NCI-H345 treated with DMSO at 0.1 percent for 48 hours (cell line): ENCODE measurements at regions not wholly inside any gene's neighbourhood (a gene's known extent, or its start where the extent isn't known, plus 50 kb on each side); places are given as distances from the start of the nearest gene placed in this dataset.

Source experiments
- DNase-seq: peaks from one replicate; lab custom pipeline; 2025; ENCODE audit not compliant: unreplicated experiment; lab: John Stamatoyannopoulos, UW

DNA sequence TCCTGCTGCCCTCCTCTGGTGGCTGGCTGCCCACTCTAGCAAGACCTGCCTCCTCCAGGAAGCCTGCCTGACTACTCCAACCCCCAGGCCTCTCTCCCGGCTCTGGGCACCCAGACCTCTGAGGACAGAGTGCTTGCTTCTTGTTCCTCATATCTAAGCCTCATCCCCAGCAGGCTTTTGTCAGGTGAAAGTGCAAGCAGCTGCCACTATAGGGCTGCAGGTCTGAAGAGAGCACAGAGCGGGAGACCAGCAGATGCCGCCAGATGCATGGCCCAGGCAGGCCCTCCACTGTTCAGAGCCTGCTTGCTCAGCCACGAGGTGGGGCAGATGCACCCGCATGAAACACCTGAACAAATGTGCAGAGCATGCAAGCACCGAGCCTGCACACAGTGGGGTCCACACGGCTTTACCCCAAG lies 73.0 kb downstream of the SERPINA3 start:
- no peak for DNase-seq

DNA sequence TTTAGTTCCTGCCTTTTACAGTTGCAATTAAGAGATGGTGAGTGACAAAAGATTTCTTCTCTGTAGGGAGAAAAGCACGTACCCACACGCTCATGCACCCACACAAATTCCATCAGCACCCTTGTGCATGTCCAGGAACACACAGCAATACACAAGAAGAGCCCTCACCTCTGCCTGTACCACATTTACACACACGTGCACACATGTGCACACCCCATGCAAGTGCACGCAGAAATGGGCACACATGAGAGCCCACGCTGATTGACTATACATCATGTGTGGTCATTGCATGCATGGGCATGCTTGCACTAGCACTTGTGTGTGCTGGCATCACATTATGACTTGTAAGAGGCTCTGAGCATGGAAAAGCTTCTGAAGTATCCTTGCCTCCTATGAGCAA lies 70.5 kb downstream of the SERPINA3 start:
- no peak for DNase-seq

DNA sequence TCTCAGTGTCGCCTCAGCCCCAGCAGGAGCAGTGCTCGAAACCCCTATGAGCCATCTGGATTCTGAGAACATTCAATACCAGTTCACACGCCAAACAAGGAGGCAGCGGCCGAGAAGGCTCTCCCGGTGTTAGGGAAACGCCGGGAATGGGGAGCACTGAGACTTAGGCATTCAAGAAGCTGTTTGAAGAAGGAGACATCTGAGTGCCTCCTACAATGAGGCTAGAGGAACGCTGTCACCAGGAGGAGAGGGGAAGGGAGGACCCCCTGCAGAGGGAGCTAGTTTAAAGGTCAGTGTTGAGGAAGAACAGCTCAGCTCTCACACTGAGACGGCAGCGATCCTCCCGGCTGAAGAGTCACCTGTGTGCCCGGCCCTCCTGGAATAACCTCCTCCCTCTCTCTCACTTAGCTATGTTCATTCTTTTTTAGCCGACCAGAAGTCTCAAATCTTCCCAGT lies 69.9 kb downstream of the SERPINA3 start:
- no peak for DNase-seq

DNA sequence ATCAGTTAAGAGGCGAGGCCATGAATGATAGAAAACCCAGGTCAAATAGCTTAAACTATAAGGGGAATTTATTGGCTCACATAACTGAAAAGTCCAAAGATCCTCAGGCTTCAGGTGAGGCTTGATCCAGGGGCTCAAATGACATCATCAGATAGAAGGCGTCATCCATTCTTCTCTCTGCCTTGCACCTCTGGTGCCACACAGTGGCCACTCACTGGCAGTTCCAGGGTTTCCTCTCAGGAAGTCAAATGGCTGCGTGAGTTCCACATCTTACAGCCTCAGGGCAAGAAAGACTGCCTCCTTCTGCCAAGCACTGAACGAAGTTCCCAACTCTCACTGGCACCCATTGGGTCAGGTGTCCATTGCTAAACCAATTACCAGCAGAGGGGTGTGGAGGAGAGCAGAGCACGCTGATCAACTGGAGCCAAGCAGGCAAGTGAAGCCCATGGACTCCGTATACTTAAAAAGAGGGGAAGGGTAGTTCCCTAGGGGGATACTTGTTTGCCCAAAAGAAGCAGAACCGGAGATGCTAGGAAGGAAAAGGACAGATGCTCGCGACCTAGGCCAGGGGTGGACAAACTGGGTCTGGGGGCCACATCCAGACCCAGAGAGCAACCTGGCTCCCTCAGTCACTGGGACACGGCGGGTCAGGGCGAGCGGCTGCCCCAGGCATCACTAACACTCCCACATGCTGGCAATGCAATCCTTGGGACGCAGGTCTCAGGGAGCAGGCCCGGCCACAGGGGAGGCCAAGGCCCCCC lies 69.3 kb downstream of the SERPINA3 start:
- no peak for DNase-seq

DNA sequence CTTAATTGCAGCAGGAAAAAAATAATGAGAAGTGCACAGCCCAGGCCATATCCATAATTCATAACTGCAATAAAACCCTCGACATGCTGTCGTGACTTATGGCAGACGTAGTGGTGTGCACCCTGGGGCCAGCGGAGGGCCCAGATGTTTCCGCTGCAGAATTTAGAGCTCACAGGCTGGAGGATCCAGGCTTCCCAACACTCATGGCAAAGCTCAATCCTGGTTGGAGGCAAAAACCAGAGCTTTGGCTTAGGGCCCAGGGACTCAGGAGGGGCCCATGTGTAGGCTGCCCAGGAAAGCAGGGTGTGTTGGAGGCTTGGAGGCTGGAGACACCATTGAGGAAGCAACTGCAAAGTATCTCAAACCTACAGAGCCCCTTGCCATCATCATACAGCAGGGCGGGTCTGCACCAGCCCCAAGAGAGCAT lies 68.7 kb downstream of the SERPINA3 start:
- DNase-seq, result no peak

DNA sequence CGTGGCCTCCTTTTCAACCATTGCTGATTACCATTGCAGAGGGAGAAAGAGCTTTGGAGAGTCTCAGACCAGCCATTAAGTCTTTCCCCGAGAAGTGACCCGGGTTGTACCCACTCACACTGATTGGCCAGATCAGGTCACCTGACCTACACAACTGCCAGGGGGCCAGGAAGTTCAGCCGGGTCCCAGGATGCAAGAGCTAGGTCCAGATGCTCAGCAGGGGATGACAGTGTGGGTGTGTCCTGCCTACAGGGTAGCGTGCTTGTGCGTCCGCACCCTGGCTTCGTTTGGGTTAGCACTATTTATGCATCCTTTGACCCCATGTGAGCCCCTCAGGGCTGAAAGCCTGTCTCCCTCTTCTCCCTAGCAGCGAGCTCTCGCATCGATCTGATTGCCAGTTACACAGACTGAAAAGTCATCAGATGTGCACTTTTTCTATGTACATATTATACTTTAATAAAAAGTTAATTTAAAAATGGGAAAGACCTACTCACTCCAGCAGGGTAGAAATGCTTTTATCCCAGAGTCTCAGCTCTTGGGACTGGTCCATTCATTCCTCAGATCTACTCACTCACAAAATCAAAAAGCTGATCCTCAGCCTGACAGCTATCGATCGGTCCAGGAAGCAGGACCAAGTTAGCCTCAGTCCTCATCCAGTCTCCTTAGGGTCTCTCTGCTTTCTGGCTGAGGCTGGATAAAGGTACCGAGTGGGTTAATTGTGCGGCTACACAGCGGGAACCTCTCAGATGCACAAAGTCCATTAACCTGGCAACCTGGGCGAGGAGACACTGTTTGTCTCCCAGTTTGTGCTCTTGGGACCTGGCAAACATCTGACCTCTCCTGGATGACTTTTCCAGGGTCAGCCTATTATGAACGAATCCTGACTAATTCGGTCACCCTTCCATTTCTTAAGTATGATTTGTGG lies 68.0 kb downstream of the SERPINA3 start:
- DNase-seq, result no peak

DNA sequence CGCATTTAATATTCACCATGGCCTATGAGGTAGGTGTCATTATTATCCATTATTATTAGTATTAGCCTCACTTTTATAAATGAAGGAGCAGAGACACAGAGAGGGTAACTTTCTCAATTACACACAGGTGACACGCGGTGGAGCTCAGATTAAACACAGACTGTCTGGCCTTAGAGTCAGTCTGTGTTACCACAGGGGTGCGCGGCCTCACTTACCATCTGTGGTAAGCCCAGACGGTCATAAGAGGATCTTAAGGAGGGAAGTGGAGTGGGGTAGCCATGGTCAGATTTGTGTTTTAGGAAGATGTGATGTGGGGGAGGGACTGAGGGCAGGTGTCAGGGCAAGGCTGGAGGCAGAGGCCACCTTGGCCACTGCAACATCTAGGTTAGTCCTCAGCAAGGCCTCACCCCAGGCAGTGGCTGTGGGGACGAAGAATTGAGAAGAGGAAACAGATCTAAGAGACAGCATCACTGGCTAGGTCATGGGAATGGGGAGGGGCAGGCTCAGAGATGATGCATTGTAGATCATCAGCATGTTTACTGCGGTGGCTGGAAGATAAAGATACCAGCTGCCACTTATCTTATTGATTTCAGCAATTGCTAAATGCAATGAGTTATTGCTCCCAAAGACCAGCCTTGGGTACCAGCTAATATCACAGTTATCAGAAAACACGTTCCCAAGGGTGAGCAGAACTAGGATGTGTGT lies 67.1 kb downstream of the SERPINA3 start:
- no peak for DNase-seq

DNA sequence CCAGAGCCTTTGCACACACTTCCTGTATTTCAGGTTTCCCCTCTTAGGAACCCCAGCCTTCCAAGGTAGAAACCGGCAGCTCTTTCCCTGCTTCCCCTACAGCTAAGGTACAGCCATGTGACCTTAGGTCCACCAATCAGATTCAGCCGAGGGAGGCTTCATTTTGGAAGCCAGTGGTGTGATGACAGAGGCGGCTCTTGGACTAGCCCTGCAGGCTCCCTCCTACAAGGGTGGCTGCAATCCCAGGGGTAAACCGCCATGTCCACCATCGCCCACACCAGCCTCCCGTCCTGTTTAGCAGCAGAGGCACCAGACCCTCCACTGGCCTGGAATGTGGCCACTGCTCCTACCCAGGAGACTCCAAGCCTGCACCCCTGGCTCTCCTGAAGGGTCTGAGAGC lies 65.6 kb downstream of the SERPINA3 start:
- no peak for DNase-seq

DNA sequence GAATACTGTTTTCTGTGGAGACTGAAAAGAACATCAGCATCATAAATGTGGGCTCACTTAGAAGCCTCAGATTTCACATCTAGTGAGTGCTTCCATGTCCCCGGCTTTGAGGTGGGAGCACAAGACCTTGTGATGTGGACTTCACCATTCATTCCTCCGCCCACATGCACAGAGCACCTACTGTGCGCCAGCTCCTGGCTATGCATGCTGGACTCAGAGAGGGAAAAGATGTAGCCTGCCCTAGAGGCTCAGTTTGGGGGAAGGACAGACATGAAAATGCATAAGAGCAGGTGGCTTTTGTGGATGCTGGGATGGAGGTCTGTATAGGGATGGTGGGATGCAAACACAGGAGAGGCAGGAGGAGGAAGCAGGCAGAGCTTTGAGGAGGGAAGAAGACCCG lies 65.0 kb downstream of the SERPINA3 start:
- no peak for DNase-seq

DNA sequence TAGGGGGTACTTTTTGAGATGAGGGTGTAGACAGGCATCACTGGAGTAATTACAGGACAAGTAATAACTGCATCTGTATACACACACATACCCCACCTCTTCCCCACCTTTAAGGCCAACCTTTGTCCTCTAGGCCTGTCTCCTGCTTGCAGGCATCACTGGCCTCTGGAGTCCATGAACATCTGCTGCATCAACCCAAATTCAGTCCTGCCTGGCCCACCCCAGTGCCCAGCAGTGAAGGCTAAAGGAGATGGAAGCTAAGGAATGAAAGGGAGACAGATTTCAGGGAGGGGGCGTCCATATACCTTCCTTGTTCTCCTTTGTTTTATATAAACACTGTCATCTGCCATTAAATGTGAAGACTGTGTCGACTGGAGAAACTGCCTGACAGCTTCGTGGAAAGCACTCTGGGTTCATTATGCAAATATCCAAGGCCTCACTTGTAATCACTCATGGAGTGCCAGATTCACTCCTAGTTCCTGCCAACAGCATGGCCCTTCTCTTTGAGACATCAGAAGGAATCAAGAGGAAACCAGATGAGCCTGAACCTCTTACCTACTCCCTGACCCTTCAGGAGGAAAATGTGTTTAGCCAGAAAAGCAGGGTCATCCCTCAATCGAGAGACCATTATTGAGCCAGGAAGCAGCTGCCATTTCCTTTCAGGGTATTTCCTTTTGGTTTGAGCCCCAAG lies 64.4 kb downstream of the SERPINA3 start:
- no peak for DNase-seq

DNA sequence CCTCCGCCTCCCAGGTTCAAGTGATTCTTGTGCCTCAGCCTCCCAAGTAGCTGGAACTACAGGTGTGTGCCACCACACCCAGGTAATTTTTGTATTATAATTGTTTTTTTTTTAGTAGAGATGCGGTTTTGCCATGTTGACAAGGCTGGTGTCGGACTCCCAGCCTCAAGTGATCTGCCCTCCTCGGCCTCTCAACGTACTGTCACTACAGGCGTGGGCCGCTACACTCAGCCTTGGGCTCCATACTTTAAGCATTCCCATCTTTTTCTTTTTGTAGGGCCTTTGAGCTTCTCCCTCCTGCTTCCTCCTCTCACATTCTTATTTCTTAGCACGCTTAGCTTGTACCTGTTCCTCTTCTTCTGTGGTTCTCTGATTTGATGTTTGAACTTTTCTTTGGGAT lies 62.8 kb downstream of the SERPINA3 start:
- no peak for DNase-seq

DNA sequence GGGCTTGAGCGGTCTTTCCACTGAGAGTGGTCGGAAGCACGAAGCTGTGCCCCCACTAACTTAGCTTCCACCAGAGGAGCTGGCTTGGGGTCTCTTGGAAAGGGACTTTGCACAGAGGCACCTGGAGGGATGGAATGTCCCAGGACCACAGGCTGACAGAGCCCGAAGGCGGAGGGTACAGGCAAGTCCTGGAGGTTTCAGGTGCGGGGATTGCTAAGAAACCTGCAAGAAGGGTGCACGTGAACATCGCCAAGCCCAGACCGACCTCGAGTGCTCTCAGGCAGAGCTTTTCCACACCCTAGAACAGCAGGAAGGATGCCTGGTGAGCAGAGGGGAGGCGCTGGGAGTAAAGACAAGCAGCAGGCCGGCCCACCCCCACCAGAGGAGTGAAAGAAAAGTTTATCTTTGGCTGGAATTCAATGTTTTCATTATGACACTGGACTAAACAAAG lies 61.6 kb downstream of the SERPINA3 start:
- DNase-seq, result no peak
